ENCODE measurements at regions not wholly inside any gene's neighbourhood (a gene's known extent, or its start where the extent isn't known, plus 50 kb on each side); places are given as distances from the start of the nearest gene placed in this dataset.

- intact Hi-C loops (cut with DNase I; ENCODE audit: low total_unique reads) = no loop called here
- no peak overlapping the region for H3K4me3 ChIP-seq
- TF ChIP-seq POLR2A (IDR thresholded peaks at IDR 0.05) = no peak
- TF ChIP-seq CTCF (IDR thresholded peaks at IDR 0.05) = no peak
- DNase-seq = no peak
- H3K9me3 ChIP-seq = no peaks in the 10 kb centered on the region
- no peaks in the 10 kb centered on the region for H3K4me1 ChIP-seq
- no peaks in the 10 kb centered on the region for H3K36me3 ChIP-seq (ENCODE audit: low read depth, missing control alignments)
- H3K27ac ChIP-seq = no peak overlapping the region
- no peaks in the 10 kb centered on the region for H3K27me3 ChIP-seq
- 94% methylated on average over 2 of the region's 2 CpGs for WGBS, 2 donors
Observed at GRCh38 chr7:54337466-54337865, 204.7 kb upstream of the VSTM2A start.

- Histone ChIP-seq H3K9me3 (no peaks in the 10 kb centered on the region), H3K4me1 (no peaks in the 10 kb centered on the region), H3K36me3 (ENCODE audit: low read depth, missing control alignments) (no peaks in the 10 kb centered on the region), H3K27ac (no peak overlapping the region), H3K4me3 (no peak overlapping the region), H3K27me3 (no peaks in the 10 kb centered on the region)
- intact Hi-C loops (cut with DNase I; ENCODE audit: low total_unique reads) = no loop called here
- TF ChIP-seq CTCF (IDR thresholded peaks at IDR 0.05) = no peak
- no peak for TF ChIP-seq POLR2A (IDR thresholded peaks at IDR 0.05)
- WGBS, 2 donors = 83 to 85% methylated on average over 3 of the region's 3 CpGs
- no peak for DNase-seq
Observed at GRCh38 chr7:54338319-54338718, 203.9 kb upstream of the VSTM2A start.

- DNase-seq = no peak
- WGBS, 2 donors = 43 to 45% methylated on average over 4 of the region's 4 CpGs
- H3K27ac ChIP-seq = no peak overlapping the region
- H3K9me3 ChIP-seq = no peaks in the 10 kb centered on the region
- no peak for TF ChIP-seq POLR2A (IDR thresholded peaks at IDR 0.05)
- TF ChIP-seq CTCF (IDR thresholded peaks at IDR 0.05) = no peak
- no peaks in the 10 kb centered on the region for H3K27me3 ChIP-seq
- no peaks in the 10 kb centered on the region for H3K36me3 ChIP-seq (ENCODE audit: low read depth, missing control alignments)
- H3K4me3 ChIP-seq = no peak overlapping the region
- H3K4me1 ChIP-seq = no peaks in the 10 kb centered on the region
- intact Hi-C loops (cut with DNase I; ENCODE audit: low total_unique reads) = no loop called here
Observed at GRCh38 chr7:54339073-54339472, 203.1 kb upstream of the VSTM2A start.

- Histone ChIP-seq H3K27me3 (no peaks in the 10 kb centered on the region), H3K4me3 (no peak overlapping the region), H3K27ac (no peak overlapping the region), H3K9me3 (no peaks in the 10 kb centered on the region), H3K36me3 (ENCODE audit: low read depth, missing control alignments) (no peaks in the 10 kb centered on the region), H3K4me1 (no peaks in the 10 kb centered on the region)
- intact Hi-C loops (cut with DNase I; ENCODE audit: low total_unique reads) = no loop called here
- DNase-seq = no peak
- no peak for TF ChIP-seq CTCF (IDR thresholded peaks at IDR 0.05)
- no peak for TF ChIP-seq POLR2A (IDR thresholded peaks at IDR 0.05)
Observed at GRCh38 chr7:54342458-54342857, 199.7 kb upstream of the VSTM2A start.

- no peak overlapping the region for H3K27ac ChIP-seq
- intact Hi-C loops (cut with DNase I; ENCODE audit: low total_unique reads) = no loop called here
- H3K9me3 ChIP-seq = no peaks in the 10 kb centered on the region
- H3K4me1 ChIP-seq = no peaks in the 10 kb centered on the region
- TF ChIP-seq POLR2A (IDR thresholded peaks at IDR 0.05) (no peak), CTCF (IDR thresholded peaks at IDR 0.05) (no peak)
- DNase-seq = no peak
- 75 to 76% methylated on average over 9 of the region's 9 CpGs for WGBS, 2 donors
- no peaks in the 10 kb centered on the region for H3K27me3 ChIP-seq
- H3K36me3 ChIP-seq (ENCODE audit: low read depth, missing control alignments) = no peaks in the 10 kb centered on the region
- H3K4me3 ChIP-seq = no peak overlapping the region
Observed at GRCh38 chr7:54343511-54343910, 198.7 kb upstream of the VSTM2A start.
